SK-N-SH (cell line): ENCODE measurements at regions not wholly inside any gene's neighbourhood (a gene's known extent, or its start where the extent isn't known, plus 50 kb on each side); places are given as distances from the start of the nearest gene placed in this dataset.

ENCODE experiments used
- CTCF ChIA-PET: fragments of 300-600, 350-600 bp; formaldehyde crosslinking; extraction: SDS; loops from one replicate; lab custom pipeline; 2021; lab: Yijun Ruan, JAX
- POLR2A ChIA-PET: fragments of 350-600 bp; sonication (Branson Sonifier 250); formaldehyde crosslinking; extraction: SDS; loops from one replicate; lab custom pipeline; 2020; ENCODE audit warnings: antibody characterized with exemption, inconsistent platforms; lab: Yijun Ruan, JAX
- DNase-seq: peaks from one replicate; pipeline ENCODE4 v3.0.0; 2012
- H2AFZ ChIP-seq: fragments of 200-600 bp; sonication (generic); 2 replicates; pipeline ENCODE4 v1.8.1; 2016; ENCODE audit warnings: antibody characterized with exemption, mild to moderate bottlenecking, low read depth
- H3F3A ChIP-seq: fragments of 200-600 bp; sonication (generic); replicated peaks from 2 replicates; pipeline ENCODE3; 2016; ENCODE audit warnings: antibody characterized with exemption, mild to moderate bottlenecking; ENCODE audit not compliant: insufficient read depth
- H3K27ac ChIP-seq, 2 experiments: fragments of 200-500 bp in 1 of 2; fragments of 200-600 bp in 1 of 2; sonication (Bioruptor generic) in 1 of 2; sonication (generic), shearing (Covaris generic) in 1 of 2; 2 replicates each; pipeline versions ENCODE4 v1.5.1 to v1.6.1; 2014 to 2016; ENCODE audit warnings: low read depth in 2 of 2, inconsistent platforms in 1 of 2, low read length in 1 of 2, mild to moderate bottlenecking in 1 of 2, mixed read lengths in 1 of 2
- H3K27me3 ChIP-seq: fragments of 200-600 bp; sonication (generic), shearing (Covaris generic); 2 replicates; pipeline ENCODE4 v1.6.1; 2016; ENCODE audit warnings: mixed run types; ENCODE audit not compliant: insufficient read depth
- H3K36me3 ChIP-seq, 2 experiments: fragments of 200-500 bp in 1 of 2; fragments of 200-600 bp in 1 of 2; sonication (Bioruptor generic) in 1 of 2; sonication (generic) in 1 of 2; replicated peaks in 1 of 2; 2 replicates each; pipeline versions ENCODE3 to v1.5.1; 2014 to 2016; ENCODE audit warnings: low read length in 1 of 2, mild to moderate bottlenecking in 1 of 2; ENCODE audit not compliant: insufficient read depth in 2 of 2, control insufficient read depth in 1 of 2
- H3K4me1 ChIP-seq, 2 experiments: fragments of 200-500 bp in 1 of 2; fragments of 200-600 bp in 1 of 2; sonication (Bioruptor generic) in 1 of 2; sonication (generic), shearing (Covaris generic) in 1 of 2; 2 replicates each; pipeline versions ENCODE4 v1.5.1 to v1.6.1; 2014 to 2016; ENCODE audit warnings: low read depth in 1 of 2, low read length in 1 of 2, mixed run types in 1 of 2; ENCODE audit not compliant: insufficient read depth in 2 of 2, control insufficient read depth in 1 of 2
- H3K4me2 ChIP-seq: fragments of 200-600 bp; sonication (generic), shearing (Covaris generic); 2 replicates; pipeline ENCODE4 v1.6.1; 2017; ENCODE audit warnings: mixed run types
- H3K4me3 ChIP-seq, 2 experiments: fragments of 200-500 bp in 1 of 2; fragments of 200-600 bp in 1 of 2; sonication (Bioruptor generic) in 1 of 2; sonication (generic), shearing (Covaris generic) in 1 of 2; 2 replicates each; pipeline versions ENCODE4 v1.5.1 to v1.8.1; 2014 to 2016; ENCODE audit warnings: low read depth in 2 of 2, inconsistent platforms in 1 of 2, low read length in 1 of 2, mild to moderate bottlenecking in 1 of 2, mixed read lengths in 1 of 2, moderate library complexity in 1 of 2
- H3K79me2 ChIP-seq: fragments of 200-600 bp; sonication (generic); 2 replicates; pipeline ENCODE4 v1.8.1; 2017; ENCODE audit warnings: mild to moderate bottlenecking; ENCODE audit not compliant: insufficient read depth
- H3K9ac ChIP-seq: fragments of 200-600 bp; sonication (generic); 2 replicates; pipeline ENCODE4 v1.6.1; 2017; ENCODE audit warnings: mixed run types
- H3K9me2 ChIP-seq: fragments of 200-600 bp; sonication (generic); 2 replicates; pipeline ENCODE4 v1.6.1; 2017; ENCODE audit warnings: mixed run types
- H3K9me3 ChIP-seq: fragments of 200-600 bp; sonication (generic); 2 replicates; pipeline ENCODE4 v1.6.1; 2017; ENCODE audit warnings: mixed run types, mild to moderate bottlenecking, moderate library complexity
- H4K20me1 ChIP-seq: fragments of 200-600 bp; sonication (generic); 2 replicates; pipeline ENCODE4 v1.6.1; 2017; ENCODE audit warnings: mild to moderate bottlenecking, mixed run types; ENCODE audit not compliant: insufficient read depth
- CHD2 ChIP-seq: fragments of 150-350 bp; IDR thresholded peaks from 2 replicates; pipeline ENCODE4 v1.6.1; 2018; ENCODE audit warnings: low read length; ENCODE audit not compliant: partially characterized antibody
- EP300 ChIP-seq, 2 experiments: IDR thresholded peaks; 2 replicates each; pipeline versions ENCODE4 v1.4.0 to v1.6.1; 2012; ENCODE audit warnings: borderline replicate concordance in 1 of 2, low read depth in 1 of 2, low read length in 1 of 2
- FOXM1 ChIP-seq: IDR thresholded peaks from 2 replicates; pipeline ENCODE4 v1.4.0; 2012; ENCODE audit warnings: low read depth, mild to moderate bottlenecking
- GATA2 ChIP-seq: sonication (generic); formaldehyde crosslinking; IDR thresholded peaks from 2 replicates; pipeline ENCODE4 v1.5.0; 2020; ENCODE audit warnings: mild to moderate bottlenecking, missing genetic modification reagents
- MEF2A ChIP-seq: IDR thresholded peaks from 2 replicates; pipeline ENCODE4 v1.4.0; 2012; ENCODE audit warnings: low read depth, borderline replicate concordance
- MXI1 ChIP-seq: IDR thresholded peaks from 2 replicates; pipeline ENCODE4 v1.6.1; 2012; ENCODE audit warnings: mild to moderate bottlenecking, low read depth, low read length, improper control_type of control experiment
- NRF1 ChIP-seq: IDR thresholded peaks from 2 replicates; pipeline ENCODE4 v1.6.1; 2012; ENCODE audit warnings: low read depth, mild to moderate bottlenecking, low read length
- RAD21 ChIP-seq: IDR thresholded peaks from 2 replicates; pipeline ENCODE4 v1.6.1; 2012; ENCODE audit warnings: mild to moderate bottlenecking, low read length
- REST ChIP-seq: IDR thresholded peaks from 2 replicates; pipeline ENCODE4 v1.6.1; 2012; ENCODE audit warnings: mild to moderate bottlenecking, low read depth, low read length, moderate library complexity
- TEAD4 ChIP-seq: IDR thresholded peaks from 2 replicates; pipeline ENCODE4 v1.4.0; 2012; ENCODE audit warnings: mild to moderate bottlenecking, borderline replicate concordance; ENCODE audit not compliant: insufficient read depth
- USF2 ChIP-seq: fragments of 150-350 bp; IDR thresholded peaks from 2 replicates; pipeline ENCODE4 v1.6.1; 2017; ENCODE audit warnings: antibody characterized with exemption, low read length, low read depth, borderline replicate concordance
- WGBS: methylation state at CpG from one replicate; pipeline ENCODE4 v1.1.6; 2017; ENCODE audit warnings: low lambda C conversion rate; 5-methylcytosine and 5-hydroxymethylcytosine counted together
- TF ChIP-seq, protein P1 (sequence below): fragments of 200-600 bp; sonication (generic); IDR thresholded peaks from 2 replicates; pipeline ENCODE4 v1.6.1; 2017; ENCODE audit warnings: antibody characterized with exemption, mild to moderate bottlenecking, moderate library complexity
- TF ChIP-seq, protein P2 (sequence below): IDR thresholded peaks from 2 replicates; pipeline ENCODE4 v1.4.0; 2012; ENCODE audit warnings: low read depth, borderline replicate concordance
- TF ChIP-seq, protein P3 (sequence below): IDR thresholded peaks from 2 replicates; pipeline ENCODE4 v1.4.0; 2012; ENCODE audit warnings: low read depth

DNA sequence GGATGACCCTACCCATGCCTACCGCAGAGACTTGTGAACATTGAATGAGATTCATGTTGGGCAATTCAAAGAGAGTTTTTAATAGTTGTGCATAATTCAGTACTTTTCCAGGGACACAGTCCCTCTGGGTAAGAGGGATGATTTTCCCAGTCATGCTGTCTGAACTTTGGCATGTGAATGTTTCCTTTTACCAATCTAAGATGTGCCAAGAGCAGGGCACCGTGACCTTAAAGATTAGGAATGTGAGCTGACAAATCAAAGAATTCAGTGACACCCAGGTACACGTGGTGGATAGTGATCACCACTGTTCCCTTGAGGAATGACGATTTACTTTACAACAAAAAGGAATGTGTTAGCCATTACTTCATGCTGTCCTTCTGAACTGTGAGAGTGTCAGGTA is 515.6 kb downstream of the PPARGC1A start:
- Histone ChIP-seq H3K79me2 (no peaks in the 10 kb centered on the region), H3K36me3 (no peaks in the 10 kb centered on the region), H3K9me3 (no peaks in the 10 kb centered on the region), H3F3A (no peaks in the 10 kb centered on the region), H3K9me2 (no peaks in the 10 kb centered on the region), H3K4me1 (no peaks in the 10 kb centered on the region), H3K4me2 (no peak overlapping the region), H3K9ac (no peak overlapping the region), H4K20me1 (no peaks in the 10 kb centered on the region), H2AFZ (no peak overlapping the region), H3K27ac (no peak overlapping the region), H3K4me3 (no peak overlapping the region), H3K27me3 (no peaks in the 10 kb centered on the region)
- CTCF ChIA-PET = no interaction called here
- POLR2A ChIA-PET = no interaction called here
- no peak for DNase-seq
- WGBS = 8% methylated on average over 4 of the region's 4 CpGs
- no peak for TF ChIP-seq GATA2 (CRISPR knock-in tag)
- TF ChIP-seq, protein P1, sequence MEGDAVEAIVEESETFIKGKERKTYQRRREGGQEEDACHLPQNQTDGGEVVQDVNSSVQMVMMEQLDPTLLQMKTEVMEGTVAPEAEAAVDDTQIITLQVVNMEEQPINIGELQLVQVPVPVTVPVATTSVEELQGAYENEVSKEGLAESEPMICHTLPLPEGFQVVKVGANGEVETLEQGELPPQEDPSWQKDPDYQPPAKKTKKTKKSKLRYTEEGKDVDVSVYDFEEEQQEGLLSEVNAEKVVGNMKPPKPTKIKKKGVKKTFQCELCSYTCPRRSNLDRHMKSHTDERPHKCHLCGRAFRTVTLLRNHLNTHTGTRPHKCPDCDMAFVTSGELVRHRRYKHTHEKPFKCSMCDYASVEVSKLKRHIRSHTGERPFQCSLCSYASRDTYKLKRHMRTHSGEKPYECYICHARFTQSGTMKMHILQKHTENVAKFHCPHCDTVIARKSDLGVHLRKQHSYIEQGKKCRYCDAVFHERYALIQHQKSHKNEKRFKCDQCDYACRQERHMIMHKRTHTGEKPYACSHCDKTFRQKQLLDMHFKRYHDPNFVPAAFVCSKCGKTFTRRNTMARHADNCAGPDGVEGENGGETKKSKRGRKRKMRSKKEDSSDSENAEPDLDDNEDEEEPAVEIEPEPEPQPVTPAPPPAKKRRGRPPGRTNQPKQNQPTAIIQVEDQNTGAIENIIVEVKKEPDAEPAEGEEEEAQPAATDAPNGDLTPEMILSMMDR = no peak
- TF ChIP-seq, protein P2, sequence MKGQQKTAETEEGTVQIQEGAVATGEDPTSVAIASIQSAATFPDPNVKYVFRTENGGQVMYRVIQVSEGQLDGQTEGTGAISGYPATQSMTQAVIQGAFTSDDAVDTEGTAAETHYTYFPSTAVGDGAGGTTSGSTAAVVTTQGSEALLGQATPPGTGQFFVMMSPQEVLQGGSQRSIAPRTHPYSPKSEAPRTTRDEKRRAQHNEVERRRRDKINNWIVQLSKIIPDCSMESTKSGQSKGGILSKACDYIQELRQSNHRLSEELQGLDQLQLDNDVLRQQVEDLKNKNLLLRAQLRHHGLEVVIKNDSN = no peak
- TF ChIP-seq REST = no peak
- no peak for TF ChIP-seq MEF2A
- TF ChIP-seq CHD2 = no peak
- no peak for TF ChIP-seq NRF1
- no peak for TF ChIP-seq MXI1
- TF ChIP-seq EP300 (IDR thresholded peaks at IDR 0.05; ENCODE audit: borderline replicate concordance in 1 of 2, low read depth in 1 of 2, low read length in 1 of 2) = no peak
- TF ChIP-seq FOXM1 = no peak
- no peak for TF ChIP-seq RAD21
- TF ChIP-seq USF2 = no peak
- TF ChIP-seq, protein P3, sequence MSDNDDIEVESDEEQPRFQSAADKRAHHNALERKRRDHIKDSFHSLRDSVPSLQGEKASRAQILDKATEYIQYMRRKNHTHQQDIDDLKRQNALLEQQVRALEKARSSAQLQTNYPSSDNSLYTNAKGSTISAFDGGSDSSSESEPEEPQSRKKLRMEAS = no peak
- no peak for TF ChIP-seq TEAD4
- TF ChIP-seq, all 33 proteins: peak for 0
